CD14-positive monocyte (primary cell): ENCODE measurements at regions not wholly inside any gene's neighbourhood (a gene's known extent, or its start where the extent isn't known, plus 50 kb on each side); places are given as distances from the start of the nearest gene placed in this dataset.

Source experiments
- DNase-seq, 3 donors: peaks; one replicate each; pipeline ENCODE4 v3.0.0-alpha.2; 2011 to 2022
- H2AFZ ChIP-seq: 2 replicates; pipeline ENCODE4 v1.6.0; 2012; ENCODE audit warnings: mild to moderate bottlenecking, low read depth, low read length, inconsistent platforms; ENCODE audit not compliant: insufficient read depth, poor library complexity, severe bottlenecking
- H3K27ac ChIP-seq, 2 donors: 1 replicate in 1 of 2; 2 replicates in 1 of 2; pipeline ENCODE4 v1.5.1; 2012 to 2013; ENCODE audit warnings: low read length in 2 of 2, control low read depth in 1 of 2, inconsistent platforms in 1 of 2, low read depth in 1 of 2, mild to moderate bottlenecking in 1 of 2
- H3K27me3 ChIP-seq, 2 donors: one replicate each; pipeline versions ENCODE4 v1.6.0 to v1.6.1; 2011 to 2013; ENCODE audit warnings: low read length in 2 of 2; ENCODE audit not compliant: control insufficient read depth in 2 of 2, insufficient read depth in 2 of 2
- H3K36me3 ChIP-seq, 2 donors: replicated peaks in 1 of 2; 1 replicate in 1 of 2; 2 replicates in 1 of 2; pipeline versions ENCODE4 v1.5.1 to v1.6.1; 2012 to 2013; ENCODE audit warnings: low read length in 2 of 2, control low read depth in 1 of 2, inconsistent platforms in 1 of 2, mild to moderate bottlenecking in 1 of 2; ENCODE audit not compliant: insufficient read depth in 2 of 2, control insufficient read depth in 1 of 2
- H3K4me1 ChIP-seq, 2 donors: 1 replicate in 1 of 2; 2 replicates in 1 of 2; pipeline versions ENCODE4 v1.5.1 to v1.6.1; 2012 to 2013; ENCODE audit warnings: low read length in 2 of 2, control low read depth in 1 of 2, inconsistent platforms in 1 of 2, mild to moderate bottlenecking in 1 of 2, moderate library complexity in 1 of 2; ENCODE audit not compliant: insufficient read depth in 2 of 2, control insufficient read depth in 1 of 2
- H3K4me2 ChIP-seq: replicated peaks from 2 replicates; pipeline ENCODE3; 2012; ENCODE audit warnings: low read length, moderate library complexity, mild to moderate bottlenecking; ENCODE audit not compliant: poor library complexity, severe bottlenecking; ENCODE audit errors: extremely low read depth
- H3K4me3 ChIP-seq, 3 experiments: fragments of 200-600 bp in 1 of 3; sonication (generic) in 1 of 3; replicated peaks in 1 of 3; 1 replicate in 2 of 3; 2 replicates in 1 of 3; pipeline ENCODE4 v1.5.1; 2011 to 2013; ENCODE audit warnings: low read length in 3 of 3, mild to moderate bottlenecking in 3 of 3, control low read depth in 2 of 3, low read depth in 2 of 3, inconsistent platforms in 1 of 3, moderate library complexity in 1 of 3
- H3K79me2 ChIP-seq: 2 replicates; pipeline ENCODE4 v1.6.0; 2012; ENCODE audit warnings: mild to moderate bottlenecking, control low read depth, inconsistent platforms, low read length, moderate library complexity; ENCODE audit not compliant: insufficient read depth
- H3K9ac ChIP-seq: 2 replicates; pipeline ENCODE4 v1.6.0; 2017; ENCODE audit warnings: low read length, mild to moderate bottlenecking; ENCODE audit not compliant: insufficient read depth, poor library complexity, severe bottlenecking
- H3K9me3 ChIP-seq, 2 donors: replicated peaks in 1 of 2; 1 replicate in 1 of 2; 2 replicates in 1 of 2; pipeline versions ENCODE4 v1.5.1 to v1.6.1; 2012 to 2013; ENCODE audit warnings: low read length in 2 of 2, control low read depth in 1 of 2; ENCODE audit not compliant: control insufficient read depth in 1 of 2, insufficient read depth in 1 of 2
- H4K20me1 ChIP-seq: 2 replicates; pipeline ENCODE4 v1.6.0; 2012; ENCODE audit warnings: mild to moderate bottlenecking, low read length, control low read depth, moderate library complexity; ENCODE audit not compliant: insufficient read depth
- H3K27ac Mint-ChIP-seq, 7 donors: one replicate each; pipeline ENCODE4 v1.8.0; 2020; ENCODE audit warnings: mild to moderate bottlenecking in 7 of 7, mixed read lengths in 7 of 7, moderate library complexity in 6 of 7, inconsistent platforms in 2 of 7
- H3K27me3 Mint-ChIP-seq, 3 donors: one replicate each; pipeline ENCODE4 v1.8.0; 2021 to 2022; ENCODE audit warnings: low read depth in 3 of 3, mild to moderate bottlenecking in 3 of 3, mixed read lengths in 3 of 3, moderate library complexity in 3 of 3, inconsistent platforms in 1 of 3
- H3K36me3 Mint-ChIP-seq, 2 donors: one replicate each; pipeline ENCODE4 v1.8.0; 2020; ENCODE audit warnings: mixed read lengths in 2 of 2, inconsistent platforms in 1 of 2, mild to moderate bottlenecking in 1 of 2
- H3K4me1 Mint-ChIP-seq: one replicate; pipeline ENCODE4 v1.8.0; 2020; ENCODE audit warnings: mild to moderate bottlenecking, mixed read lengths
- H3K4me3 Mint-ChIP-seq, 2 donors: one replicate each; pipeline ENCODE4 v1.8.0; 2020; ENCODE audit warnings: mild to moderate bottlenecking in 2 of 2, mixed read lengths in 2 of 2, moderate library complexity in 1 of 2
- H3K9me3 Mint-ChIP-seq, 7 donors: one replicate each; pipeline ENCODE4 v1.8.0; 2020 to 2022; ENCODE audit warnings: mixed read lengths in 7 of 7, mild to moderate bottlenecking in 6 of 7, moderate library complexity in 6 of 7, inconsistent platforms in 2 of 7
- WGBS: methylation state at CpG from one replicate; pipeline ENCODE4 v1.1.5; 2013; ENCODE audit warnings: missing lambda C conversion rate; ENCODE audit not compliant: insufficient coverage; 5-methylcytosine and 5-hydroxymethylcytosine counted together
- intact Hi-C, 2 donors: fragments of 100-400 bp; cut with micrococcal nuclease; formaldehyde crosslinking; loops; one replicate each; pipeline versions ENCODE4 v1.15.0 to v1.15.1; 2023
- TF ChIP-seq, protein P1 (sequence below): fragments of 200-600 bp; IDR thresholded peaks from one replicate; pipeline ENCODE4 v1.8.0; 2022; ENCODE audit warnings: antibody characterized with exemption, mild to moderate bottlenecking

DNA sequence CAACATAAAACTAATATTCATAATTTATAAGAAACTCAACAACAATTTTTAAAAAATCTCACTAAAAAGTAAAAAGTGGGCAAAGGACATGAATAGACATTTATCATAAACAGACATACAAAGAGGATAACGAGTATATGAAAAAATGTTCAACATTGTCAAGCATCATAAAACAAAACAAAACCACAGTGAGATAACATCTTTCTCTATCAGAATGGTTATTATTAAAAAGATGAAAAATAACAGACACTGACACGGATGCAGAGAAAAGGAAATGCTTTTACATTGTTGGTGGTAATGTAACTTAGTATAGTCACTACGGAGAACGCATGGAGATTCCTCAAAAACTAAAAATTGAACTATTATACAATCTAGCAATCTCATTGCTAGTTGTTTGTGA lies 813.0 kb downstream of the LUZP2 start:
- no peaks in the 10 kb centered on the region for H3K27me3 ChIP-seq
- no peak overlapping the region for H3K4me3 ChIP-seq
- H3K4me1 ChIP-seq, result no peaks in the 10 kb centered on the region
- peaks cover 0 to 9% of the 10 kb centered on the region in 2 donors for H3K9me3 ChIP-seq
- WGBS, result no CpG with 5 or more reads among the region's 4 CpGs
- peaks cover 0 to 1% (median 0%) of the 10 kb centered on the region in 3 donors for H3K27me3 Mint-ChIP-seq
- H3K4me1 Mint-ChIP-seq, result no peaks in the 10 kb centered on the region
- no peak overlapping the region for H3K9ac ChIP-seq
- H3K4me3 Mint-ChIP-seq, result no peak overlapping the region
- H3K27ac ChIP-seq, result no peak overlapping the region
- no peaks in the 10 kb centered on the region for H3K36me3 ChIP-seq
- DNase-seq, result no peak
- H3K4me2 ChIP-seq, result no peak overlapping the region
- H3K9me3 Mint-ChIP-seq, result peaks cover 0 to 3% (median 0%) of the 10 kb centered on the region in 7 donors
- TF ChIP-seq, protein P1, sequence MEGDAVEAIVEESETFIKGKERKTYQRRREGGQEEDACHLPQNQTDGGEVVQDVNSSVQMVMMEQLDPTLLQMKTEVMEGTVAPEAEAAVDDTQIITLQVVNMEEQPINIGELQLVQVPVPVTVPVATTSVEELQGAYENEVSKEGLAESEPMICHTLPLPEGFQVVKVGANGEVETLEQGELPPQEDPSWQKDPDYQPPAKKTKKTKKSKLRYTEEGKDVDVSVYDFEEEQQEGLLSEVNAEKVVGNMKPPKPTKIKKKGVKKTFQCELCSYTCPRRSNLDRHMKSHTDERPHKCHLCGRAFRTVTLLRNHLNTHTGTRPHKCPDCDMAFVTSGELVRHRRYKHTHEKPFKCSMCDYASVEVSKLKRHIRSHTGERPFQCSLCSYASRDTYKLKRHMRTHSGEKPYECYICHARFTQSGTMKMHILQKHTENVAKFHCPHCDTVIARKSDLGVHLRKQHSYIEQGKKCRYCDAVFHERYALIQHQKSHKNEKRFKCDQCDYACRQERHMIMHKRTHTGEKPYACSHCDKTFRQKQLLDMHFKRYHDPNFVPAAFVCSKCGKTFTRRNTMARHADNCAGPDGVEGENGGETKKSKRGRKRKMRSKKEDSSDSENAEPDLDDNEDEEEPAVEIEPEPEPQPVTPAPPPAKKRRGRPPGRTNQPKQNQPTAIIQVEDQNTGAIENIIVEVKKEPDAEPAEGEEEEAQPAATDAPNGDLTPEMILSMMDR, result no peak
- no peak overlapping the region for H3K27ac Mint-ChIP-seq
- no peaks in the 10 kb centered on the region for H4K20me1 ChIP-seq
- no peak overlapping the region for H2AFZ ChIP-seq
- intact Hi-C loops, result no loop called here
- H3K79me2 ChIP-seq, result no peaks in the 10 kb centered on the region
- no peaks in the 10 kb centered on the region for H3K36me3 Mint-ChIP-seq

DNA sequence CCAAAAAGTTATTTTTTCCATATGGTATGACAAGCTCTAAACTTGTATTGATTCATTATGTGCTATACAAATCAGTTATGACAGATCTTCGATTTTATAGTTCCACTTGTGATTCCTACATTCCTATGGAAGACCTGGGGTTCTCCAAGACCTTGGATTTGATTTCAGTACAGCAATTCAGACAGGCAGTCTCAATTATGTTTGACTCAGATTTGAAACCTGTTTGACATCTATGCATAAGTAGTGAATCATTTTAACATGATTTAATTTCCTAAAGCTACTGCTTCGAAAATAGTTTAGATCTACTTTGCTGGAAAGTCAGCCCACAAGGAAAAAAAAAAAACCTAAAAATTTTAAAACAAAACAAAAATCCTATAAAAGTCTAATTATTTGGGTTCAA lies 820.4 kb downstream of the LUZP2 start:
- no peak for DNase-seq
- no peaks in the 10 kb centered on the region for H3K27me3 ChIP-seq
- H3K36me3 ChIP-seq, result no peaks in the 10 kb centered on the region
- H3K9me3 Mint-ChIP-seq, result peaks cover 0 to 2% (median 0%) of the 10 kb centered on the region in 7 donors
- H3K4me3 ChIP-seq, result no peak overlapping the region
- no peak overlapping the region for H2AFZ ChIP-seq
- no peaks in the 10 kb centered on the region for H3K9me3 ChIP-seq
- no peaks in the 10 kb centered on the region for H3K79me2 ChIP-seq
- H3K9ac ChIP-seq, result no peak overlapping the region
- no peaks in the 10 kb centered on the region for H3K4me1 Mint-ChIP-seq
- TF ChIP-seq, protein P1, result no peak
- no CpG with 5 or more reads among the region's 2 CpGs for WGBS
- no peak overlapping the region for H3K27ac ChIP-seq
- no peaks in the 10 kb centered on the region for H3K36me3 Mint-ChIP-seq
- no peak overlapping the region for H3K4me3 Mint-ChIP-seq
- no peak overlapping the region for H3K27ac Mint-ChIP-seq
- H3K4me2 ChIP-seq, result no peak overlapping the region
- H3K27me3 Mint-ChIP-seq, result peaks cover 0 to 1% (median 1%) of the 10 kb centered on the region in 3 donors
- no peaks in the 10 kb centered on the region for H3K4me1 ChIP-seq
- H4K20me1 ChIP-seq, result no peaks in the 10 kb centered on the region
- intact Hi-C loops, result no loop called here
